Skeletal muscle satellite cell (primary cell): ENCODE measurements at regions not wholly inside any gene's neighbourhood (a gene's known extent, or its start where the extent isn't known, plus 50 kb on each side); places are given as distances from the start of the nearest gene placed in this dataset.
A peak's percentile ranks its signal among the peaks of the same experiment; 100 is the strongest.

Source experiments
- H3K27me3 ChIP-seq: 2 replicates; pipeline ENCODE4 v1.7.0; 2013; ENCODE audit warnings: low read length; ENCODE audit not compliant: control insufficient read depth, insufficient read depth
- H3K36me3 ChIP-seq: 2 replicates; pipeline ENCODE4 v1.7.0; 2013; ENCODE audit warnings: mild to moderate bottlenecking, control low read depth, low read length; ENCODE audit not compliant: insufficient read depth
- H3K4me1 ChIP-seq: 2 replicates; pipeline ENCODE4 v1.7.0; 2013; ENCODE audit warnings: low read length; ENCODE audit not compliant: control insufficient read depth, insufficient read depth
- H3K4me2 ChIP-seq: 2 replicates; pipeline ENCODE4 v1.7.0; 2013; ENCODE audit warnings: mild to moderate bottlenecking, low read length
- H3K4me3 ChIP-seq: 2 replicates; pipeline ENCODE4 v1.7.0; 2013; ENCODE audit warnings: low read length
- H3K9ac ChIP-seq: 2 replicates; pipeline ENCODE4 v1.7.0; 2013; ENCODE audit warnings: mild to moderate bottlenecking, low read depth, low read length, moderate library complexity
- H3K9me3 ChIP-seq: replicated peaks from 2 replicates; pipeline ENCODE4 v1.7.0; 2013; ENCODE audit warnings: mild to moderate bottlenecking, control low read depth, low read length

GRCh38 chr4:169885893-169886292 lies 128.1 kb upstream of the HPF1 start:
- H3K27me3 ChIP-seq, result no peaks in the 10 kb centered on the region
- H3K9me3 ChIP-seq, result no peaks in the 10 kb centered on the region
- H3K4me3 ChIP-seq, result no peak overlapping the region
- no peaks in the 10 kb centered on the region for H3K4me1 ChIP-seq
- H3K36me3 ChIP-seq, result no peaks in the 10 kb centered on the region
- H3K9ac ChIP-seq, result no peak overlapping the region
- H3K4me2 ChIP-seq, result no peak overlapping the region

- Histone ChIP-seq H3K4me2 (no peak overlapping the region), H3K9ac (no peak overlapping the region), H3K27me3 (no peaks in the 10 kb centered on the region), H3K36me3 (no peaks in the 10 kb centered on the region), H3K9me3 (no peaks in the 10 kb centered on the region), H3K4me1 (no peaks in the 10 kb centered on the region), H3K4me3 (no peak overlapping the region)
Measured at GRCh38 chr4:169881769-169882168, 124.0 kb upstream of the HPF1 start.

DNA sequence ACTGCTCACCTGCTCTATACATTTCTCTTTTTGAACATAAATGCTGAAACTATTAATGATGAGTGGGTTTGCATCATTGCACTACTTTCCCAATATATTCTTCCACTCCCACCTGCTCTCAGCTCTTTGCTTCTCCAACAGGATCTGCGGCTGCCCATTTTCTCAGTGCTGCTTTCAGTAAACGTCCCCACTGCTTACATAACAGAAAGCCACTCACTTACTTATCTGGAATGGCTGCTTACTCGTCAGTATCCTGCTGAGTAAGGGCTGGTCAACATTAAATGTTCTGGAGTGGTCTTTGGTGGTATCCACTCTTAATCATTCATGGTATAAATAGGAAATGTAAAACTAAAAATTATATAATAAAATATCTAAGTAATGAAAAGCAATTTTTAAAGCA lies 112.8 kb upstream of the HPF1 start:
- H3K27me3 ChIP-seq, result peaks cover 3% of the 10 kb centered on the region
- H3K36me3 ChIP-seq, result no peaks in the 10 kb centered on the region
- no peaks in the 10 kb centered on the region for H3K9me3 ChIP-seq
- no peaks in the 10 kb centered on the region for H3K4me1 ChIP-seq
- H3K9ac ChIP-seq, result no peak overlapping the region
- H3K4me3 ChIP-seq, result no peak overlapping the region
- H3K4me2 ChIP-seq, result no peak overlapping the region

- Histone ChIP-seq H3K4me1 (no peaks in the 10 kb centered on the region), H3K9ac (no peak overlapping the region), H3K9me3 (no peaks in the 10 kb centered on the region), H3K4me3 (no peak overlapping the region), H3K4me2 (no peak overlapping the region), H3K36me3 (no peaks in the 10 kb centered on the region), H3K27me3 (peaks cover 4% of the 10 kb centered on the region)
Measured at GRCh38 chr4:169869490-169869889, 111.7 kb upstream of the HPF1 start.

DNA sequence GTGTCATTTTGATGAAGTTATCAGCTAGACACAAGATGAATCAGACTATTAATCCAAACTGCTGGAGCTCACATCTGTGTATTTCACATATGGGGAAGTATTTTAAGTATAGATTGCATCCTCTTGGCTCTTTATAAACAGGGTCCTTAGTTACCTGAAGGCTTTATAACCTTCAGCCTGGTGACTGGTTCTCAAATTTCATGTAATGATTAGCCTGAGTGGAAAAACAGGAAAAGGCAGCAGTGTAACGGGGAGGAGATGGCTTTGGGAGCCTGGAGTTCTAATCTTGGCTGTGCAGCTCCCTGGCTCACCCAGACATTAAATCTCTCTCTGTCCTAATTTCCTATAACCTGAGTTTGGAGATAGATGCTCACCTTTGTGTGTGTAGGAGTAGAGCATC lies 103.8 kb upstream of the HPF1 start:
- Histone ChIP-seq H3K4me2 (no peak overlapping the region), H3K4me3 (no peak overlapping the region), H3K4me1 (no peaks in the 10 kb centered on the region), H3K36me3 (no peaks in the 10 kb centered on the region), H3K27me3 (peaks cover 10% of the 10 kb centered on the region), H3K9me3 (no peaks in the 10 kb centered on the region), H3K9ac (no peak overlapping the region)

GRCh38 chr4:169859366-169860216 lies 101.8 kb upstream of the HPF1 start:
- peaks cover 6% of the 10 kb centered on the region for H3K27me3 ChIP-seq
- peak overlapping the region; percentile 39 for H3K4me2 ChIP-seq
- H3K4me3 ChIP-seq, result no peak overlapping the region
- no peaks in the 10 kb centered on the region for H3K36me3 ChIP-seq
- H3K9me3 ChIP-seq, result no peaks in the 10 kb centered on the region
- no peak overlapping the region for H3K9ac ChIP-seq
- H3K4me1 ChIP-seq, result no peaks in the 10 kb centered on the region

- Histone ChIP-seq H3K9ac (no peak overlapping the region), H3K4me2 (no peak overlapping the region), H3K4me3 (no peak overlapping the region), H3K36me3 (no peaks in the 10 kb centered on the region), H3K9me3 (no peaks in the 10 kb centered on the region), H3K27me3 (no peaks in the 10 kb centered on the region), H3K4me1 (no peaks in the 10 kb centered on the region)
Measured at GRCh38 chr4:169854090-169854489, 96.3 kb upstream of the HPF1 start.

DNA sequence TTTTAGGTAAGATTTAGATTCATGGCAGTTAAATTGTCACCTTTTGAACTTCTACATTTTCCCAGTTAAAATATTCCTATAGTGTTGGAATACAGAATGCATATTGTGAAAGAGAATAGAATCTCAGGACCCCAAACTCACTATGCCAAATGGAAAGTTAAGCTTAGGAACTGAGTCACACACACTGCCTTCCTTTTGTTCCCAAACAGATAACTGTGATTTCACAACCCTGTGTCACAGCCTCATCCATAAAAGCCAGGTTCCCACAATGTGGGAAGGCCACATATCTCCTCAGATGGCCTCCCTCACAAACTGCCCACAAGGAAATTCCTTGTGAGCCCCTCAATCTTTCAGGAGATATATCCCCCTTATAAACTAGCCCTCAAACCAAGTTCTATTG lies 94.7 kb upstream of the HPF1 start:
- no peak overlapping the region for H3K9ac ChIP-seq
- no peaks in the 10 kb centered on the region for H3K36me3 ChIP-seq
- H3K27me3 ChIP-seq, result peaks cover 7% of the 10 kb centered on the region
- H3K4me1 ChIP-seq, result no peaks in the 10 kb centered on the region
- H3K4me3 ChIP-seq, result no peak overlapping the region
- H3K4me2 ChIP-seq, result no peak overlapping the region
- H3K9me3 ChIP-seq, result no peaks in the 10 kb centered on the region

DNA sequence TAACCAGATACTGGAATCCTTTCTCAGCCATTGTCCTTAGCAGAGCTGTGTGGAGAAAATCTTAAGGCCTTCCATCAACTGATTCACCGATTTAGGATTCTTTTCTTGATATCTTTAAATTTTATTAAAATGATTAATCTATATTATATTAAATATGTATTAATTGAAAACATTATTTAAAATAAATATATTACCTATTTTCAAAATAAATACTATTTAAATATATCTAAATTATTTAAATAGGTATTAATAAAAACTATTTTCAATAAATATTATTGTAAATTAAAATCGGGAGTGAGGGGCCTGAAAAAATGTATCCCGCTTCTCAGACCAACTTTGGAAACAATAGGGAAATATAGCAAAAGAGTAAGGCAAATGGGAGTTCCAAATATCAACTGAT lies 94.0 kb upstream of the HPF1 start:
- H3K9ac ChIP-seq, result no peak overlapping the region
- H3K4me2 ChIP-seq, result no peak overlapping the region
- H3K27me3 ChIP-seq, result peaks cover 7% of the 10 kb centered on the region
- H3K4me1 ChIP-seq, result no peaks in the 10 kb centered on the region
- H3K36me3 ChIP-seq, result no peaks in the 10 kb centered on the region
- H3K9me3 ChIP-seq, result no peaks in the 10 kb centered on the region
- no peak overlapping the region for H3K4me3 ChIP-seq

GRCh38 chr4:169849456-169849855 lies 91.7 kb upstream of the HPF1 start:
- no peaks in the 10 kb centered on the region for H3K36me3 ChIP-seq
- H3K27me3 ChIP-seq, result peaks cover 7% of the 10 kb centered on the region
- no peak overlapping the region for H3K4me3 ChIP-seq
- no peak overlapping the region for H3K9ac ChIP-seq
- no peaks in the 10 kb centered on the region for H3K9me3 ChIP-seq
- no peak overlapping the region for H3K4me2 ChIP-seq
- no peaks in the 10 kb centered on the region for H3K4me1 ChIP-seq

DNA sequence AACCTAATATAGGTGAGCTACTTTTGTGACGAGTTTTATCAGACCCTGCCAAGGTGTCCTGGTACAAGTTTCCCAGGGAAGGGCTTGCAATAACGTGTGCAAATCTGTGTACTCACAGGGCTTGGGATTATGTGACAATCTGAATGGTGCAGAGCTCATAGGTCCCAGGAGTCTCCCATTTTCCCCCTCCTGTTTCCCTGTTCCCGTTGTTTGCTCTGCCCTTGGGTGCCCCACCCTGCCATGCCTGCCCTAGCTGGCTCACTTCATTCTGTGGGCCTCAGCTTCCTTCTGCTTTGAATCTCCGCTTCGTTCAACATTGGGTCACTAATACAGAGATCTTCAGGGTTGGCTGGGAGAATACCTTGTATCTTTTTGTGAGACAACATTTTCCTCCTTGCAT lies 90.3 kb upstream of the HPF1 start:
- H3K9ac ChIP-seq, result no peak overlapping the region

DNA sequence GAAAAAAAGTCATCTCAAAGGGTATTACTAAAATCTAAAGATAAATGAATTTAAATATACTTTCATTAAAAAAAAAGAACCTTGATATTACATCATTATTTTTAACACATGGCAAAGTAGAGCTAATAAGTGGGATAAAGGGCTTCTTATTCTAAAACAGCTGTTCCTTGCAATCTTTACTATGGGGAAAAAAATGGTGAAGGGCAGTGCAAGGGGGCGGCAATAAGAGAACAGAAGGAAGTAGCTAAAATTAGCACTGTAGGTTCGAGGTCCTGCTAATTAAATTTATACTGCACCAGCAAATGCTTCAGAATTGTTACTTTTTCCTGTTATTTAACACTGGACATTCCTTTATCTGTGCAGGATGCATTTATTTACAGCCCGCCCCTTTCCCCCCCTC lies 89.4 kb upstream of the HPF1 start:
- H3K27me3 ChIP-seq, result peaks cover 7% of the 10 kb centered on the region
- H3K4me1 ChIP-seq, result no peaks in the 10 kb centered on the region
- H3K4me2 ChIP-seq, result no peak overlapping the region
- H3K36me3 ChIP-seq, result no peaks in the 10 kb centered on the region
- no peaks in the 10 kb centered on the region for H3K9me3 ChIP-seq
- H3K9ac ChIP-seq, result no peak overlapping the region
- no peak overlapping the region for H3K4me3 ChIP-seq

More for the DNA sequence above, 90.3 kb upstream of the HPF1 start:
- H3K27me3 ChIP-seq, result peaks cover 7% of the 10 kb centered on the region
- H3K4me2 ChIP-seq, result no peak overlapping the region
- no peaks in the 10 kb centered on the region for H3K9me3 ChIP-seq
- H3K4me3 ChIP-seq, result no peak overlapping the region
- no peaks in the 10 kb centered on the region for H3K4me1 ChIP-seq
- H3K36me3 ChIP-seq, result no peaks in the 10 kb centered on the region
